Coronary artery (tissue), 2 donors: ENCODE measurements at regions not wholly inside any gene's neighbourhood (a gene's known extent, or its start where the extent isn't known, plus 50 kb on each side); places are given as distances from the start of the nearest gene placed in this dataset.

Source experiments
- DNase-seq: peaks from one replicate; pipeline ENCODE4 v3.0.0-alpha.2; 2017; ENCODE audit warnings: low spot score
- H3K27ac ChIP-seq, 2 donors: fragments of 200-600 bp; sonication (generic); one replicate each; pipeline ENCODE4 v1.5.1; 2016 to 2019
- H3K4me3 ChIP-seq: fragments of 200-600 bp; sonication (generic); 2 replicates; pipeline ENCODE4 v1.5.1; 2016; ENCODE audit warnings: mild to moderate bottlenecking, moderate library complexity
- TF ChIP-seq, protein P1 (sequence below): fragments of 200-600 bp; sonication (generic); IDR thresholded peaks from one replicate; pipeline ENCODE4 v1.5.1; 2019; ENCODE audit warnings: antibody characterized with exemption

- no peak overlapping the region for H3K27ac ChIP-seq
- TF ChIP-seq, protein P1, sequence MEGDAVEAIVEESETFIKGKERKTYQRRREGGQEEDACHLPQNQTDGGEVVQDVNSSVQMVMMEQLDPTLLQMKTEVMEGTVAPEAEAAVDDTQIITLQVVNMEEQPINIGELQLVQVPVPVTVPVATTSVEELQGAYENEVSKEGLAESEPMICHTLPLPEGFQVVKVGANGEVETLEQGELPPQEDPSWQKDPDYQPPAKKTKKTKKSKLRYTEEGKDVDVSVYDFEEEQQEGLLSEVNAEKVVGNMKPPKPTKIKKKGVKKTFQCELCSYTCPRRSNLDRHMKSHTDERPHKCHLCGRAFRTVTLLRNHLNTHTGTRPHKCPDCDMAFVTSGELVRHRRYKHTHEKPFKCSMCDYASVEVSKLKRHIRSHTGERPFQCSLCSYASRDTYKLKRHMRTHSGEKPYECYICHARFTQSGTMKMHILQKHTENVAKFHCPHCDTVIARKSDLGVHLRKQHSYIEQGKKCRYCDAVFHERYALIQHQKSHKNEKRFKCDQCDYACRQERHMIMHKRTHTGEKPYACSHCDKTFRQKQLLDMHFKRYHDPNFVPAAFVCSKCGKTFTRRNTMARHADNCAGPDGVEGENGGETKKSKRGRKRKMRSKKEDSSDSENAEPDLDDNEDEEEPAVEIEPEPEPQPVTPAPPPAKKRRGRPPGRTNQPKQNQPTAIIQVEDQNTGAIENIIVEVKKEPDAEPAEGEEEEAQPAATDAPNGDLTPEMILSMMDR: no peak
- DNase-seq: no peak
- H3K4me3 ChIP-seq: no peak overlapping the region
Observed at GRCh38 chr12:72836194-72836593, 564.0 kb downstream of the TRHDE start.

- Histone ChIP-seq H3K27ac (no peak overlapping the region), H3K4me3 (no peak overlapping the region)
- TF ChIP-seq, protein P1: no peak
- no peak for DNase-seq
Observed at GRCh38 chr12:72839696-72840095, 567.5 kb downstream of the TRHDE start.

DNA sequence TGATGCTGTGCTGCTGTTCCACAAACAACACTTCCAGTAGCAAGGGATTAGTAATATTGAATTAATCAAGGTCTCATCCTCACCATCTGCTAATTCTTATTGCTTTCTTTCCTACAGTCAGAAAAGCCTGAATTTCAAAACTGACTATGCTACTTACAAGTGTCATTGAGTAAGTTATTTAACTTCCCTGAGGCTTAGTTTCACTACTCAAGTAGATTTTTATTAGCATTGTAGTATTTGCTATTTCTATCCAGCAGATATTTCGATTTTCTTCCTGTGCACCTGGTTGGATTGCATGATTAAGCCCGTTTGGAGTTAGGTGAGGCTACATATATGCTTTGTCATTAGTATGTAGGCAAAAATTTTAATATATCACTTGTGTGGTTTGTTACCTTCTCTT is 591.5 kb downstream of the TRHDE start:
- TF ChIP-seq, protein P1: no peak
- no peak for DNase-seq
- H3K27ac ChIP-seq: no peak overlapping the region
- no peak overlapping the region for H3K4me3 ChIP-seq

GRCh38 chr12:72865921-72866320 is 593.8 kb downstream of the TRHDE start:
- TF ChIP-seq, protein P1: no peak
- DNase-seq: no peak
- Histone ChIP-seq H3K4me3 (no peak overlapping the region), H3K27ac (no peak overlapping the region)

DNA sequence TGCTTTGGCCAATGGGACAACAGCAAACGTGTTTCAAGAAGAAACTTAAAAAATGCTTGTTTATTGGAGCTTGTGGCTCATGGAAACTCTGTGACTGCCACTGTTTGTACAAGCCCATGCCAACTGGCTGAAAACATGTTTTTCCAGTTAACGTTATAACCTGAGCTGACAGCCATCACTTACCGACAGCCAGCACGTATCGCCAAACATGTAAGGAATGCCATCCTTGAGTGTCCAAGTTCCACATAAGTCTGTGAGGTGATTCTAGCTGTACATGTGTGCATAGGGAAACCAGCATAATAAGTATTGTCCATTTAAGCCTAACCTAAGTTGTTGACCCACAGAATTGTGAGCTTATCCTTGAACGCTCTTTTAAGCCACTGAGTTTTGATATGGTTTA is 596.9 kb downstream of the TRHDE start:
- TF ChIP-seq, protein P1: no peak
- DNase-seq: no peak
- Histone ChIP-seq H3K27ac (no peak overlapping the region), H3K4me3 (no peak overlapping the region)

DNA sequence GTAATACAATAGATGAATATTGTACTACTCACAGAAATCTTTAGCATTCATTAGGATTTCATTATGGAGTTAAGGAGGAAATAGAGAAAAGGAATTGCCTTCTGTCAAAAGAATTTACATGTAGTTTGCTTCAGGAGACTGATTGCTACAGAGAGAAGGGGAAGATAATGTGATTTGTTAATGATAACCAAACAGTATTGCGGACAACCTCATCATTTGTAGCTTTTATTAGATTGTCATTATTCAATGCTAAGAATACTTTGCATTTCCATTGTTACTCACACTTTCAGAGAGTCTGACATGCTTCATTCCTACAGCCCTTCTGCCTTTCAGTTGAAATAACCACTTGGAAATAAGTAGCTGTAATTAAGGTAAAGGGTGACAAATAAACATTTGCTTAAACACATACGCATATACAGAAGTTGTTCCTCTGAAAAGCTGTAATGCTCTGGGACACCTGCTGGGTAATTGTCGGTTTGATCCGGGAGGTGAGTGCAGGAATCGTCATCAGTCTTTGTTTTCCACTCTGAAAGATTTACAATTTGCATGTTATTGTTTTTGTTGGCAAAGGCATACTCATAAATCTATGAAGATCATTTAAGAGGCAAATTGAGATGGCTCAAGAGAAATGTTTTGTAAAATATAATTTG is 600.2 kb downstream of the TRHDE start:
- H3K4me3 ChIP-seq: no peak overlapping the region
- DNase-seq: no peak
- no peak overlapping the region for H3K27ac ChIP-seq
- TF ChIP-seq, protein P1: no peak

DNA sequence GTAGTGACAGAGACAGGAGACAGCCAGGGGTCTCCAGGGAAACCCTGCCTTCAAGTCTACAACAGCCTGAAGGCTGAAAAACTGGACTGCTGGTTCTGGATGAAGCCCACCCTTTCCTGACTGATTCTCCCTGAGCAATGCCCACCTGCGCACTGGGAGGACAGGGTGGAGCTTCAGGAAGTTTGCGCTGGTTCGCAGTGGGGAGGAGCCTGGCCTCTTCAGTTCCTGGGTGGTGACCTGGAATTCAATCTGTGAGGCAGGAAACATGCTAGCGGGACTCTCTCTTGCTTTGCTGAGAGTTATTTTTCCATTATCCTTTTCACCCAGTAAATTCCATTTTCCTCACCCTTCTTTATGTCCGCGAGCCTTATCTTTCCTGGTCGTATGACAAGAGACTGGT is 600.8 kb downstream of the TRHDE start:
- TF ChIP-seq, protein P1: no peak
- no peak for DNase-seq
- Histone ChIP-seq H3K4me3 (no peak overlapping the region), H3K27ac (no peak overlapping the region)
